DND-41 (cell line): ENCODE measurements at regions not wholly inside any gene's neighbourhood (a gene's known extent, or its start where the extent isn't known, plus 50 kb on each side); places are given as distances from the start of the nearest gene placed in this dataset.
"Not testable (repeated sequence)": the region's sequence is repeated elsewhere in the genome, so short reads cannot be mapped to it uniquely, and the experiment has no call there.

Source experiments
- ATAC-seq: fragments of 200-7000 bp; cut with Tn5 transposase; 3 replicates; pipeline ENCODE4 v1.9.1; 2021; ENCODE audit warnings: low read depth; ENCODE audit not compliant: insufficient read depth
- DNase-seq: peaks from one replicate; pipeline ENCODE4 v3.0.0-alpha.2; 2020
- H2AFZ ChIP-seq: 2 replicates; pipeline ENCODE4 v1.6.0; 2012; ENCODE audit warnings: low read depth, low read length
- H3K27ac ChIP-seq: 2 replicates; pipeline ENCODE4 v1.5.1; 2012; ENCODE audit warnings: low read length, inconsistent platforms
- H3K27me3 ChIP-seq: fragments of 200-600 bp; sonication (generic); 2 replicates; pipeline ENCODE4 v1.6.0; 2012; ENCODE audit warnings: low read length, mild to moderate bottlenecking, inconsistent platforms; ENCODE audit not compliant: insufficient read depth, poor library complexity
- H3K36me3 ChIP-seq: 2 replicates; pipeline ENCODE4 v1.5.1; 2012; ENCODE audit warnings: low read length, inconsistent platforms; ENCODE audit not compliant: insufficient read depth
- H3K4me1 ChIP-seq: 2 replicates; pipeline ENCODE4 v1.5.1; 2012; ENCODE audit warnings: mild to moderate bottlenecking, low read length; ENCODE audit not compliant: insufficient read depth
- H3K4me2 ChIP-seq: 2 replicates; pipeline ENCODE4 v1.6.0; 2012; ENCODE audit warnings: mild to moderate bottlenecking, moderate library complexity, low read length, inconsistent platforms; ENCODE audit not compliant: insufficient read depth
- H3K4me3 ChIP-seq, 2 experiments: fragments of 200-600 bp in 1 of 2; shearing (Covaris generic) in 1 of 2; 2 replicates each; pipeline ENCODE4 v1.5.1; 2012 to 2016; ENCODE audit warnings: inconsistent platforms in 2 of 2, low read length in 2 of 2, mild to moderate bottlenecking in 2 of 2, low read depth in 1 of 2, moderate library complexity in 1 of 2
- H3K79me2 ChIP-seq: 2 replicates; pipeline ENCODE4 v1.6.0; 2012; ENCODE audit warnings: low read length, inconsistent platforms; ENCODE audit not compliant: insufficient read depth
- H3K9ac ChIP-seq: 2 replicates; pipeline ENCODE4 v1.6.0; 2012; ENCODE audit warnings: low read depth, mild to moderate bottlenecking, inconsistent platforms, low read length, moderate library complexity
- H3K9me3 ChIP-seq: 2 replicates; pipeline ENCODE4 v1.5.1; 2012; ENCODE audit warnings: low read length, moderate library complexity, mild to moderate bottlenecking, inconsistent platforms; ENCODE audit not compliant: insufficient read depth, severe bottlenecking
- H4K20me1 ChIP-seq: 2 replicates; pipeline ENCODE4 v1.6.0; 2012; ENCODE audit warnings: low read length; ENCODE audit not compliant: insufficient read depth
- CTCF ChIP-seq: IDR thresholded peaks from 2 replicates; pipeline ENCODE4 v1.5.1; 2012; ENCODE audit warnings: borderline replicate concordance, low read length, moderate library complexity, mild to moderate bottlenecking; ENCODE audit not compliant: poor library complexity, severe bottlenecking; ENCODE audit errors: extremely low read depth
- EZH2 ChIP-seq: IDR thresholded peaks from 3 replicates; pipeline ENCODE4 v1.6.1; 2012; ENCODE audit warnings: borderline replicate concordance, low read depth, mild to moderate bottlenecking, moderate library complexity, low read length, inconsistent platforms; ENCODE audit not compliant: severe bottlenecking

GRCh38 chr10:59036311-59037017 lies 140.0 kb upstream of the PHYHIPL start:
- H3K27me3 ChIP-seq, result no peaks in the 10 kb centered on the region
- H3K79me2 ChIP-seq, result no peaks in the 10 kb centered on the region
- no peaks in the 10 kb centered on the region for H4K20me1 ChIP-seq
- ATAC-seq (no peak), DNase-seq (no peak)
- TF ChIP-seq CTCF (no peak), EZH2 (no peak)
- no peak overlapping the region for H3K27ac ChIP-seq
- H3K9ac ChIP-seq, result no peak overlapping the region
- H3K4me1 ChIP-seq, result no peaks in the 10 kb centered on the region
- H3K4me2 ChIP-seq, result no peak overlapping the region
- no peak overlapping the region for H3K4me3 ChIP-seq
- H3K9me3 ChIP-seq, result no peaks in the 10 kb centered on the region
- H3K36me3 ChIP-seq, result no peaks in the 10 kb centered on the region
- no peak overlapping the region for H2AFZ ChIP-seq

DNA sequence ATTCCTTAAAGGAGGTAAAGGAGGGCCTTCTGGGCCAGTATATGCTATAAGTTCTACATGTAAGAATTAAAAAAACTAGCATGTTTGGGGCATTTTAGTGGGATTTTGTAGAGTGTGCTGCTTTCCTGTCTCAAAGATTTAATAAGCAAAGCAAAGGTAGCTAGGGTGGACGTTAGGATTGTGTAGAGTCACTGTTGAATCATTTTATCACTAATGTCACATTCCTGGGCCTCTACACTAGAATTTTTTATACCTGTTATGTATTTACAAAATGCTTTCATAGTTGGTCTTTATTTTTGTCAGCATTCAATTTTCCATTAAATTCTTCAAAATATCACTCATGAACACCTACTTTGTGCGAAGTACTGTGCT lies 139.4 kb upstream of the PHYHIPL start:
- H3K9me3 ChIP-seq, result no peaks in the 10 kb centered on the region
- ATAC-seq (no peak), DNase-seq (no peak)
- no peak overlapping the region for H3K4me3 ChIP-seq
- no peak overlapping the region for H2AFZ ChIP-seq
- H4K20me1 ChIP-seq, result no peaks in the 10 kb centered on the region
- no peaks in the 10 kb centered on the region for H3K36me3 ChIP-seq
- H3K27ac ChIP-seq, result no peak overlapping the region
- TF ChIP-seq EZH2, result no peak
- H3K79me2 ChIP-seq, result no peaks in the 10 kb centered on the region
- H3K9ac ChIP-seq, result no peak overlapping the region
- no peak overlapping the region for H3K4me2 ChIP-seq
- H3K27me3 ChIP-seq, result no peaks in the 10 kb centered on the region
- H3K4me1 ChIP-seq, result no peaks in the 10 kb centered on the region

DNA sequence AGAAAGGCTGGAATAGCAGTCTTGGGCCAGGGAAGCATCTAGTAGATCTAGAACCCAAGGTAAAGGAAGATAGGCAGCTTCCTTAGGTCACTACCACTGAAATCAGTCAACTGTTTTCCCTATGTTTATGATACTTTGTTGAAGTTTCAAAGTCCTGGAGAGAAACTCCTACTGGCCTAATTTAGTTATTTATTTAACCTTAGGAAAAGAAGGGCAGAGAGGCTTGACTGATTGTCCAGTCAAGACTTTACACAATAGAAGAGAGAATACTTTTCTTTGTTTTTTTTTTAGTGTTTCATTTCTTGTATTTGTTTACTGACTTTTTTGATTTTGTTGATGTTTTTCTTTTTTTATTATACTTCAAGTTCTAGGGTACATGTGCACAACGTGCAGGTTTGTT lies 138.9 kb upstream of the PHYHIPL start:
- Histone ChIP-seq H3K27me3 (no peaks in the 10 kb centered on the region), H3K4me2 (no peak overlapping the region), H3K4me3 (no peak overlapping the region), H2AFZ (no peak overlapping the region), H3K27ac (no peak overlapping the region), H3K4me1 (no peaks in the 10 kb centered on the region), H3K9ac (no peak overlapping the region), H4K20me1 (no peaks in the 10 kb centered on the region), H3K79me2 (no peaks in the 10 kb centered on the region), H3K36me3 (no peaks in the 10 kb centered on the region), H3K9me3 (no peaks in the 10 kb centered on the region)
- DNase-seq (no peak), ATAC-seq (no peak)
- TF ChIP-seq CTCF (no peak), EZH2 (no peak)

GRCh38 chr10:59043358-59043757 lies 133.1 kb upstream of the PHYHIPL start:
- H3K36me3 ChIP-seq, H3K4me1 ChIP-seq, H3K9ac ChIP-seq, H3K9me3 ChIP-seq, H3K4me2 ChIP-seq, DNase-seq, H3K27me3 ChIP-seq, H3K27ac ChIP-seq, H3K4me3 ChIP-seq, H2AFZ ChIP-seq, ATAC-seq, H4K20me1 ChIP-seq, H3K79me2 ChIP-seq: not testable (repeated sequence)
